Prostate gland (tissue), 2 donors: ENCODE measurements at regions not wholly inside any gene's neighbourhood (a gene's known extent, or its start where the extent isn't known, plus 50 kb on each side); places are given as distances from the start of the nearest gene placed in this dataset.

Source experiments
- CTCF ChIP-seq, 4 experiments: fragments of 200-600 bp in 2 of 4; fragments of 450-650 bp in 2 of 4; sonication (generic) in 2 of 4; IDR thresholded peaks; 1 replicate in 3 of 4; 2 replicates in 1 of 4; pipeline ENCODE4 v1.5.1; 2016 to 2019; ENCODE audit warnings: antibody characterized with exemption in 4 of 4, mild to moderate bottlenecking in 2 of 4, moderate library complexity in 2 of 4
- POLR2A ChIP-seq: fragments of 450-650 bp; IDR thresholded peaks from one replicate; pipeline ENCODE4 v1.6.1; 2016; ENCODE audit warnings: antibody characterized with exemption, mild to moderate bottlenecking

- TF ChIP-seq CTCF (IDR thresholded peaks at IDR 0.05) (no peak), POLR2A (no peak)
Observed at GRCh38 chr14:55801121-55801520, 221.1 kb downstream of the KTN1 start.
